AG10803 (cell line): ENCODE measurements at regions not wholly inside any gene's neighbourhood (a gene's known extent, or its start where the extent isn't known, plus 50 kb on each side); places are given as distances from the start of the nearest gene placed in this dataset.

Experiments used
- DNase-seq: peaks from one replicate; pipeline ENCODE4 v3.0.0; 2010; ENCODE audit warnings: low read depth
- H3K4me3 ChIP-seq: 2 replicates; pipeline ENCODE4 v1.5.1; 2011; ENCODE audit warnings: mild to moderate bottlenecking, low read length, control low read depth
- CTCF ChIP-seq: conservative IDR thresholded peaks from 2 replicates; pipeline ENCODE4 v1.5.1; 2011; ENCODE audit warnings: mild to moderate bottlenecking, low read length, control low read depth, inconsistent platforms

GRCh38 chr11:15584158-15584557 lies 469.4 kb downstream of the INSC start:
- DNase-seq = no peak
- TF ChIP-seq CTCF = no peak
- no peak overlapping the region for H3K4me3 ChIP-seq

- no peak for DNase-seq
- no peak overlapping the region for H3K4me3 ChIP-seq
- no peak for TF ChIP-seq CTCF
Measured at GRCh38 chr11:15585602-15586331, 471.0 kb downstream of the INSC start.

GRCh38 chr11:15586741-15587473 lies 472.2 kb downstream of the INSC start:
- no peak for DNase-seq
- H3K4me3 ChIP-seq = no peak overlapping the region
- no peak for TF ChIP-seq CTCF

GRCh38 chr11:15589070-15589626 lies 474.4 kb downstream of the INSC start:
- no peak for TF ChIP-seq CTCF
- H3K4me3 ChIP-seq = no peak overlapping the region
- DNase-seq = no peak

GRCh38 chr11:15590132-15590531 lies 475.4 kb downstream of the INSC start:
- TF ChIP-seq CTCF = no peak
- peak; percentile 41 for DNase-seq
- no peak overlapping the region for H3K4me3 ChIP-seq

GRCh38 chr11:15591112-15591537 lies 476.4 kb downstream of the INSC start:
- TF ChIP-seq CTCF = no peak
- no peak overlapping the region for H3K4me3 ChIP-seq
- no peak for DNase-seq

GRCh38 chr11:15594607-15595006 lies 479.9 kb downstream of the INSC start:
- no peak for TF ChIP-seq CTCF
- no peak overlapping the region for H3K4me3 ChIP-seq
- DNase-seq = no peak
